ENCODE measurements at regions not wholly inside any gene's neighbourhood (a gene's known extent, or its start where the extent isn't known, plus 50 kb on each side); places are given as distances from the start of the nearest gene placed in this dataset.

- DNase-seq (ENCODE audit: low read depth), result no peak
- TF ChIP-seq, protein P1, sequence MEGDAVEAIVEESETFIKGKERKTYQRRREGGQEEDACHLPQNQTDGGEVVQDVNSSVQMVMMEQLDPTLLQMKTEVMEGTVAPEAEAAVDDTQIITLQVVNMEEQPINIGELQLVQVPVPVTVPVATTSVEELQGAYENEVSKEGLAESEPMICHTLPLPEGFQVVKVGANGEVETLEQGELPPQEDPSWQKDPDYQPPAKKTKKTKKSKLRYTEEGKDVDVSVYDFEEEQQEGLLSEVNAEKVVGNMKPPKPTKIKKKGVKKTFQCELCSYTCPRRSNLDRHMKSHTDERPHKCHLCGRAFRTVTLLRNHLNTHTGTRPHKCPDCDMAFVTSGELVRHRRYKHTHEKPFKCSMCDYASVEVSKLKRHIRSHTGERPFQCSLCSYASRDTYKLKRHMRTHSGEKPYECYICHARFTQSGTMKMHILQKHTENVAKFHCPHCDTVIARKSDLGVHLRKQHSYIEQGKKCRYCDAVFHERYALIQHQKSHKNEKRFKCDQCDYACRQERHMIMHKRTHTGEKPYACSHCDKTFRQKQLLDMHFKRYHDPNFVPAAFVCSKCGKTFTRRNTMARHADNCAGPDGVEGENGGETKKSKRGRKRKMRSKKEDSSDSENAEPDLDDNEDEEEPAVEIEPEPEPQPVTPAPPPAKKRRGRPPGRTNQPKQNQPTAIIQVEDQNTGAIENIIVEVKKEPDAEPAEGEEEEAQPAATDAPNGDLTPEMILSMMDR (conservative IDR thresholded peaks at IDR 0.05; ENCODE audit: low read depth, low read length), result no peak
- no peak overlapping the region for H3K4me3 ChIP-seq (ENCODE audit: low read depth, low read length)
Observed at GRCh38 chr9:18365651-18366050, 108.3 kb upstream of the ADAMTSL1 start.

- no peak overlapping the region for H3K4me3 ChIP-seq (ENCODE audit: low read depth, low read length)
- TF ChIP-seq, protein P1 (conservative IDR thresholded peaks at IDR 0.05; ENCODE audit: low read depth, low read length), result no peak
- DNase-seq (ENCODE audit: low read depth), result no peak
Observed at GRCh38 chr9:18366184-18366583, 107.8 kb upstream of the ADAMTSL1 start.

GRCh38 chr9:18368206-18368605 lies 105.7 kb upstream of the ADAMTSL1 start:
- DNase-seq (ENCODE audit: low read depth), result no peak
- H3K4me3 ChIP-seq (ENCODE audit: low read depth, low read length), result no peak overlapping the region
- TF ChIP-seq, protein P1 (conservative IDR thresholded peaks at IDR 0.05; ENCODE audit: low read depth, low read length), result no peak

- DNase-seq (ENCODE audit: low read depth), result no peak
- TF ChIP-seq, protein P1 (conservative IDR thresholded peaks at IDR 0.05; ENCODE audit: low read depth, low read length), result no peak
- no peak overlapping the region for H3K4me3 ChIP-seq (ENCODE audit: low read depth, low read length)
Observed at GRCh38 chr9:18371141-18371540, 102.8 kb upstream of the ADAMTSL1 start.

- TF ChIP-seq, protein P1 (conservative IDR thresholded peaks at IDR 0.05; ENCODE audit: low read depth, low read length), result no peak
- no peak for DNase-seq (ENCODE audit: low read depth)
- H3K4me3 ChIP-seq (ENCODE audit: low read depth, low read length), result no peak overlapping the region
Observed at GRCh38 chr9:18371621-18372020, 102.3 kb upstream of the ADAMTSL1 start.

GRCh38 chr9:18379073-18379811 lies 94.7 kb upstream of the ADAMTSL1 start:
- no peak overlapping the region for H3K4me3 ChIP-seq (ENCODE audit: low read depth, low read length)
- DNase-seq (ENCODE audit: low read depth), result peak; percentile 98
- TF ChIP-seq, protein P1 (conservative IDR thresholded peaks at IDR 0.05; ENCODE audit: low read depth, low read length), result no peak

DNA sequence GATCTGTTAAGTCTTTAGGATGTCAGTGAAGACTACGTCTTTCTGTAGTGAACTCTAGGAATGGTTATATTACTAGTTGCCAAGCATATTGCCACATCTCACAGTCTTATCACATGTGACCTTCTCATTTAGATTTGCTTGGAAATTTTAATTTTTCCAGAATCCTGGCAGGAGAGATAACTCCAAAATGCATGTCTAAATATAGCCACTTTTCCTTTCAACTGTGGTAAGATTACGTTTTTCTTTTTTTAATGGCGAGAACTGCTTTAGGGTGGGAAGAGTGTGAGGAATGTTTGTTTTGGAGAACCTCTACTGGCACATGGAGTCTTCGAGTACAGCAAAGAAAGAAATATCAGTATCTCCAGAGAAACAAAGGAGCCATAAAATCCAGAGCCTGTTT lies 91.7 kb upstream of the ADAMTSL1 start:
- TF ChIP-seq, protein P1 (conservative IDR thresholded peaks at IDR 0.05; ENCODE audit: low read depth, low read length), result no peak
- no peak for DNase-seq (ENCODE audit: low read depth)
- H3K4me3 ChIP-seq (ENCODE audit: low read depth, low read length), result no peak overlapping the region

Measured in epithelial cell of proximal tubule (primary cell).